Hepatocyte (in vitro differentiated cells): ENCODE measurements at regions not wholly inside any gene's neighbourhood (a gene's known extent, or its start where the extent isn't known, plus 50 kb on each side); places are given as distances from the start of the nearest gene placed in this dataset.

Experiments used
- DNase-seq: peaks from one replicate; pipeline ENCODE4 v3.0.0-alpha.2; 2016; ENCODE audit warnings: low spot score
- H2AFZ ChIP-seq: fragments of 200-600 bp; sonication (generic); 2 replicates; pipeline ENCODE4 v1.6.0; 2016; ENCODE audit warnings: antibody characterized with exemption, mild to moderate bottlenecking
- H3K27ac ChIP-seq: fragments of 200-600 bp; sonication (generic); 2 replicates; pipeline ENCODE4 v1.5.1; 2016; ENCODE audit warnings: mild to moderate bottlenecking
- H3K27me3 ChIP-seq: fragments of 200-600 bp; sonication (generic); 2 replicates; pipeline ENCODE4 v1.6.1; 2016
- H3K36me3 ChIP-seq: fragments of 200-600 bp; sonication (generic); replicated peaks from 2 replicates; pipeline ENCODE4 v1.5.1; 2016; ENCODE audit warnings: low read depth; ENCODE audit not compliant: insufficient read depth
- H3K4me1 ChIP-seq: fragments of 200-600 bp; sonication (generic); 2 replicates; pipeline ENCODE4 v1.5.1; 2016; ENCODE audit warnings: mild to moderate bottlenecking, moderate library complexity; ENCODE audit not compliant: insufficient read depth
- H3K4me2 ChIP-seq: fragments of 200-600 bp; sonication (generic); 2 replicates; pipeline ENCODE4 v1.6.0; 2016
- H3K4me3 ChIP-seq: fragments of 200-600 bp; sonication (generic); 2 replicates; pipeline ENCODE4 v1.5.1; 2016; ENCODE audit warnings: mild to moderate bottlenecking
- H3K79me2 ChIP-seq: fragments of 200-600 bp; sonication (generic); 2 replicates; pipeline ENCODE4 v1.6.0; 2017; ENCODE audit warnings: mild to moderate bottlenecking
- H3K9me2 ChIP-seq: fragments of 200-600 bp; sonication (generic); replicated peaks from 2 replicates; pipeline ENCODE4 v1.6.0; 2017; ENCODE audit warnings: mild to moderate bottlenecking; ENCODE audit not compliant: insufficient read depth
- H3K9me3 ChIP-seq: fragments of 200-600 bp; sonication (generic); 2 replicates; pipeline ENCODE4 v1.5.1; 2016; ENCODE audit warnings: low read depth, mild to moderate bottlenecking
- H4K20me1 ChIP-seq: fragments of 200-600 bp; sonication (generic); 2 replicates; pipeline ENCODE4 v1.6.0; 2016; ENCODE audit warnings: mild to moderate bottlenecking; ENCODE audit not compliant: insufficient read depth, poor library complexity, severe bottlenecking
- EZH2 ChIP-seq: fragments of 200-600 bp; sonication (generic); IDR thresholded peaks from 2 replicates; pipeline ENCODE4 v1.6.1; 2016; ENCODE audit warnings: antibody characterized with exemption, mild to moderate bottlenecking, borderline replicate concordance
- EZH2phosphoT487 ChIP-seq: fragments of 200-600 bp; sonication (generic); IDR thresholded peaks from one replicate; pipeline ENCODE4 v1.6.1; 2018; ENCODE audit warnings: antibody characterized with exemption, mild to moderate bottlenecking, low read depth, moderate library complexity; ENCODE audit not compliant: unreplicated experiment, severe bottlenecking
- WGBS: methylation state at CpG from one replicate; pipeline ENCODE4 v1.1.6; 2016; ENCODE audit warnings: low lambda C conversion rate; ENCODE audit errors: missing lambda C conversion rate; 5-methylcytosine and 5-hydroxymethylcytosine counted together
- TF ChIP-seq, protein P1 (sequence below): fragments of 200-600 bp; sonication (generic); IDR thresholded peaks from 2 replicates; pipeline ENCODE4 v1.5.1; 2016; ENCODE audit warnings: antibody characterized with exemption, mild to moderate bottlenecking; ENCODE audit not compliant: poor library complexity

DNA sequence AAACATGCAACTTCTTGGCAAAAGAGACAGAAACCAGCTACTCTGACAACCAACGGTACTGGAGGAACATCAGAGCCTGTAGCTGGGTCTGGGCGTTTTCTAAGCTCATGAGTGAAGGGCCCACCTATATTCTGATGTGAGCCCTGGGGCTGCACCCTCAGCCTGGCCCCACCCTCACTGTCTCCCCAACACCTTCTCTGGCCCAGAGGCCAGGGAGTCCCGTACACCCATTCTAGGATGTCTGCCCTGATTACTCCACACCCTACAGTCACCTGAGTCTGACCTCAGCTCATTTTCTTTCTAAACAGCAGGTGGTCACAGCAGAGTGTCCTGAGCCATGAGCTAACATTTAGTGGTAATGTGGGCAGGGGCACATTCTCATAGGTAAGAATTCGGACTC lies 439.2 kb downstream of the MATN1 start:
- H2AFZ ChIP-seq, result no peak overlapping the region
- 60% methylated on average over 4 of the region's 4 CpGs for WGBS
- H3K36me3 ChIP-seq, result no peaks in the 10 kb centered on the region
- H3K4me3 ChIP-seq, result no peak overlapping the region
- H3K79me2 ChIP-seq, result no peaks in the 10 kb centered on the region
- no peaks in the 10 kb centered on the region for H4K20me1 ChIP-seq
- TF ChIP-seq EZH2 (no peak), EZH2phosphoT487 (no peak)
- TF ChIP-seq, protein P1, sequence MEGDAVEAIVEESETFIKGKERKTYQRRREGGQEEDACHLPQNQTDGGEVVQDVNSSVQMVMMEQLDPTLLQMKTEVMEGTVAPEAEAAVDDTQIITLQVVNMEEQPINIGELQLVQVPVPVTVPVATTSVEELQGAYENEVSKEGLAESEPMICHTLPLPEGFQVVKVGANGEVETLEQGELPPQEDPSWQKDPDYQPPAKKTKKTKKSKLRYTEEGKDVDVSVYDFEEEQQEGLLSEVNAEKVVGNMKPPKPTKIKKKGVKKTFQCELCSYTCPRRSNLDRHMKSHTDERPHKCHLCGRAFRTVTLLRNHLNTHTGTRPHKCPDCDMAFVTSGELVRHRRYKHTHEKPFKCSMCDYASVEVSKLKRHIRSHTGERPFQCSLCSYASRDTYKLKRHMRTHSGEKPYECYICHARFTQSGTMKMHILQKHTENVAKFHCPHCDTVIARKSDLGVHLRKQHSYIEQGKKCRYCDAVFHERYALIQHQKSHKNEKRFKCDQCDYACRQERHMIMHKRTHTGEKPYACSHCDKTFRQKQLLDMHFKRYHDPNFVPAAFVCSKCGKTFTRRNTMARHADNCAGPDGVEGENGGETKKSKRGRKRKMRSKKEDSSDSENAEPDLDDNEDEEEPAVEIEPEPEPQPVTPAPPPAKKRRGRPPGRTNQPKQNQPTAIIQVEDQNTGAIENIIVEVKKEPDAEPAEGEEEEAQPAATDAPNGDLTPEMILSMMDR, result no peak
- no peaks in the 10 kb centered on the region for H3K9me3 ChIP-seq
- no peak for DNase-seq
- H3K4me2 ChIP-seq, result no peak overlapping the region
- peaks cover 12% of the 10 kb centered on the region for H3K27me3 ChIP-seq
- H3K4me1 ChIP-seq, result no peaks in the 10 kb centered on the region
- H3K27ac ChIP-seq, result no peak overlapping the region
- H3K9me2 ChIP-seq, result no peaks in the 10 kb centered on the region

DNA sequence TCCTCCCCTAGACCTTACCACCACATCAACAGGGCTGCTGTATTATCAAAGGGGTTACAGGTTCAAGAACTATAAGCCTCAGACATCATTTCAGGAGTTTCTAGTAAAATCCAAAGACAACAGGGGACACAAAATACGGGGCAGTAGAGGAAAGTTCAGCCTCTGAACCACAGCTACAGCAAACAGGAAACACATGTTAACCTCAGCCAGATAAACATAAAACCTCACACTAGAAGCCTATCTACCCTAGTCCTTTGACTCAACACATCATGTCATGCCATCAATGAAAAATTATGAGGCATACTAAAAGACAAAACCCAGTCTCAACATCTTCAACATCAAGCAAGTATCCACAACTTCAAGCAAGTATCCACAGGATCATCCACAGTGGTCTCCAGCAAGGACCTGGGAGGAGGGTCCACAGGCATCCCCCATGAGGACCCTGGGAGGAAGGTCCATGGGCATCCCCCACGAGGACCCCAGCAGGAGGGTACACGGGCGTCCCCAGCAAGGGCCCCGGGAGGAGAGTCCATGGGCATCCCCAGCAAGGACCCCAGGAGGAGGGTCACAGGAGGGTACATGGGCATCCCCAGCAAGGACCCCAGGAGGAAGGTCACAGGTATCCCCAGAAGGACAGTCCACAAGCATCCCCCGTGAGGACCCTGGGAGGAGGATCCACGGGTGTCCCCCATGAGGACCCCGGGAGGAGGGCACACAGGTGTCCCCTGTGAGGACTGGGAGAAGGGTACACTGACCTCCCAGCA lies 440.0 kb downstream of the MATN1 start:
- no peaks in the 10 kb centered on the region for H4K20me1 ChIP-seq
- no peaks in the 10 kb centered on the region for H3K9me2 ChIP-seq
- H3K27ac ChIP-seq, result no peak overlapping the region
- H3K36me3 ChIP-seq, result no peaks in the 10 kb centered on the region
- H2AFZ ChIP-seq, result no peak overlapping the region
- peaks cover 15% of the 10 kb centered on the region for H3K27me3 ChIP-seq
- TF ChIP-seq, protein P1, result no peak
- no peak for TF ChIP-seq EZH2
- no peak for TF ChIP-seq EZH2phosphoT487
- no peak overlapping the region for H3K4me3 ChIP-seq
- H3K4me1 ChIP-seq, result no peaks in the 10 kb centered on the region
- no peak for DNase-seq
- 83% methylated on average over 8 of the region's 8 CpGs for WGBS
- H3K4me2 ChIP-seq, result no peak overlapping the region
- no peaks in the 10 kb centered on the region for H3K79me2 ChIP-seq
- H3K9me3 ChIP-seq, result no peaks in the 10 kb centered on the region

DNA sequence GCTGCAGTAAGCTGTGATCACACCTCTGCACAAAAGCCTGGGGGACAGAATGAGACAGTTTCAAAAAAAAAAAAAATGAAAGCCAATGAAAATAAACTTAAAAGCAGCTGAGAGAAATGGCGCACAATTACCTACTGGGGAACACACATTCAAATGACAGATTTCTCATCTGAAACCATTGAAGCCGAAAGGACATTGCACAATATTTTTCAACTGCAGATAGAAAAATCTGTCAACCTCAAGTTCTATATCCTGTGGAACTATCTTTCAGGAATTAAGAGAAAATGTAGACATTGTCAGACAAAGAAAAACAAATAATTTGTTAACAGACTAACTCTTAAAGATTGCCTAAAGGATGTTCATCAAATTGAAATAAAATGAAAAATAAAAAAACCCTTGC lies 442.8 kb downstream of the MATN1 start:
- Histone ChIP-seq H3K9me3 (no peaks in the 10 kb centered on the region), H3K79me2 (no peaks in the 10 kb centered on the region), H3K27me3 (peaks cover 19% of the 10 kb centered on the region), H4K20me1 (no peaks in the 10 kb centered on the region), H3K4me2 (no peak overlapping the region), H3K4me3 (no peak overlapping the region), H2AFZ (no peak overlapping the region), H3K36me3 (no peaks in the 10 kb centered on the region), H3K4me1 (no peaks in the 10 kb centered on the region), H3K27ac (no peak overlapping the region), H3K9me2 (no peaks in the 10 kb centered on the region)
- 93% methylated on average over 2 of the region's 2 CpGs for WGBS
- no peak for DNase-seq
- TF ChIP-seq, protein P1, result no peak
- TF ChIP-seq EZH2, result no peak
- no peak for TF ChIP-seq EZH2phosphoT487
